GM19452 (cell line): ENCODE measurements at regions not wholly inside any gene's neighbourhood (a gene's known extent, or its start where the extent isn't known, plus 50 kb on each side); places are given as distances from the start of the nearest gene placed in this dataset.

Experiments used
- ATAC-seq: cut with Tn5 transposase; IDR thresholded peaks from one replicate; pipeline ENCODE4 v1.9.1; 2021; ENCODE audit not compliant: unreplicated experiment

- ATAC-seq = no peak
Observed at GRCh38 chr1:37410105-37410504, 64.3 kb upstream of the ZC3H12A start.

- no peak for ATAC-seq
Observed at GRCh38 chr1:37410815-37411214, 63.6 kb upstream of the ZC3H12A start.

GRCh38 chr1:37415611-37416244 lies 58.7 kb upstream of the ZC3H12A start:
- ATAC-seq = no peak

GRCh38 chr1:37420456-37420855 lies 53.9 kb upstream of the ZC3H12A start:
- no peak for ATAC-seq

- ATAC-seq = no peak
Observed at GRCh38 chr1:37423810-37424209, 50.6 kb upstream of the ZC3H12A start.

- no peak for ATAC-seq
Observed at GRCh38 chr1:37424523-37424922, 49.9 kb upstream of the ZC3H12A start.
